ENCODE measurements at regions not wholly inside any gene's neighbourhood (a gene's known extent, or its start where the extent isn't known, plus 50 kb on each side); places are given as distances from the start of the nearest gene placed in this dataset.

DNA sequence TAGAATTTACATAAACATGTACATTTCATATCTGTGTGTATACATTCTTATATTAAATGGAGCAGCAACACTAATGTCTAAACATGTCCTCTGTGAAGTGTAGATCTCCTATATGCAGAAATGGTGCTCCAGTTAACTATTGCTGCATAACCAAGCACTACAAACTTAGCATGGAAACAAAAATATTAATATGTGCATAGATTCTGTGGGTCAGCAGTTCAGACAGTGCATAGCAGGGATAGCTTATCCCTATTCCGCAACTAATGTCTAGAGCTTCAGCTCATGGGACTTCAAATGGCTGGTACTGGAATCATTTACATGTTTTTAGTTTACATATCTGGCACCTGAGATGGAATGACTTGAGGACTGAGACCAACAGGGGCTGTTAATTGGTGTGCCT, 652.1 kb downstream of the TLE4 start:
- DNase-seq = no peak
- WGBS, 3 donors = 99 to 100% (median 100%) methylated on average over 1 of the region's 1 CpG
- Histone ChIP-seq H3K27ac (no peak overlapping the region), H3K9me3 (no peaks in the 10 kb centered on the region), H3K27me3 (no peaks in the 10 kb centered on the region), H3K36me3 (no peaks in the 10 kb centered on the region), H3K4me1 (ENCODE audit: insufficient read depth) (no peaks in the 10 kb centered on the region), H3K4me3 (no peak overlapping the region)
- TF ChIP-seq, protein P1, sequence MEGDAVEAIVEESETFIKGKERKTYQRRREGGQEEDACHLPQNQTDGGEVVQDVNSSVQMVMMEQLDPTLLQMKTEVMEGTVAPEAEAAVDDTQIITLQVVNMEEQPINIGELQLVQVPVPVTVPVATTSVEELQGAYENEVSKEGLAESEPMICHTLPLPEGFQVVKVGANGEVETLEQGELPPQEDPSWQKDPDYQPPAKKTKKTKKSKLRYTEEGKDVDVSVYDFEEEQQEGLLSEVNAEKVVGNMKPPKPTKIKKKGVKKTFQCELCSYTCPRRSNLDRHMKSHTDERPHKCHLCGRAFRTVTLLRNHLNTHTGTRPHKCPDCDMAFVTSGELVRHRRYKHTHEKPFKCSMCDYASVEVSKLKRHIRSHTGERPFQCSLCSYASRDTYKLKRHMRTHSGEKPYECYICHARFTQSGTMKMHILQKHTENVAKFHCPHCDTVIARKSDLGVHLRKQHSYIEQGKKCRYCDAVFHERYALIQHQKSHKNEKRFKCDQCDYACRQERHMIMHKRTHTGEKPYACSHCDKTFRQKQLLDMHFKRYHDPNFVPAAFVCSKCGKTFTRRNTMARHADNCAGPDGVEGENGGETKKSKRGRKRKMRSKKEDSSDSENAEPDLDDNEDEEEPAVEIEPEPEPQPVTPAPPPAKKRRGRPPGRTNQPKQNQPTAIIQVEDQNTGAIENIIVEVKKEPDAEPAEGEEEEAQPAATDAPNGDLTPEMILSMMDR (IDR thresholded peaks at IDR 0.05) = no peak
- TF ChIP-seq EP300 (IDR thresholded peaks at IDR 0.05) = no peak
- TF ChIP-seq POLR2A (IDR thresholded peaks at IDR 0.05) = no peak
- intact Hi-C loops (cut with DNase I) = no loop called here

DNA sequence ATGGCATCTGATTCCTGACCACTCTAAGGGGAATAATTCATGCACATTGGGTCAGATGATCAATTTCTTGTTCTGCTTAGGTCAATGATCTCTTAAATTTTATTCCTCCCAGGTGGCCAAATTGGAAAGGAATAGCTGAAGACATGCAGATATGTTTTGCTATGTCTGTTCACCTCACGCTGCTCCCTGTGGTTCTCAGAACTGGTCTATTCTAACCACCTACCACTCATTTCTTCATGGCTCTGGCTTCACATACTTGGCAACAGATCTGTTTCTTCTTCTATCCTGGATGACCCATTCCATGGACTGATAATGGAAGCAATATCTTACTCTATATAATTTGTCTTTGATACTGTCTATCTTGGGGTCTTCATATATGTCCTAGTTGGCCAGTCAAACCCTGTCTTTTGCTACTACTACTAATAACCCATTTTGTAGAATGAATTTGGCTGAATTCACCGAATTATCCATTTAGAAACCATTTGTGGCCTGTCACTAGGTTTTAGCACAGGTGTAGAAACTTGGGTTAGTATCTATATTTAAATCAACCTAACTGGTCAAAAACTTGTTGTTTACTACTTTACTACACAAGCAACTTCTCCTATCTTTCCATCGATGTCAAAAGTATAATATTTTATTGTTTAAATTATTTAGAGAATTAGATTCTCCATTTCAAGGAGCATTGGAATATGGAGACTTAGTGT, 650.9 kb downstream of the TLE4 start:
- Histone ChIP-seq H3K27me3 (no peaks in the 10 kb centered on the region), H3K27ac (no peak overlapping the region), H3K36me3 (no peaks in the 10 kb centered on the region), H3K4me3 (no peak overlapping the region), H3K4me1 (ENCODE audit: insufficient read depth) (no peaks in the 10 kb centered on the region), H3K9me3 (no peaks in the 10 kb centered on the region)
- no peak for TF ChIP-seq EP300 (IDR thresholded peaks at IDR 0.05)
- TF ChIP-seq, protein P1 (IDR thresholded peaks at IDR 0.05) = no peak
- intact Hi-C loops (cut with DNase I) = no loop called here
- WGBS, 3 donors = 90 to 94% (median 92%) methylated on average over 3 of the region's 3 CpGs
- no peak for DNase-seq

DNA sequence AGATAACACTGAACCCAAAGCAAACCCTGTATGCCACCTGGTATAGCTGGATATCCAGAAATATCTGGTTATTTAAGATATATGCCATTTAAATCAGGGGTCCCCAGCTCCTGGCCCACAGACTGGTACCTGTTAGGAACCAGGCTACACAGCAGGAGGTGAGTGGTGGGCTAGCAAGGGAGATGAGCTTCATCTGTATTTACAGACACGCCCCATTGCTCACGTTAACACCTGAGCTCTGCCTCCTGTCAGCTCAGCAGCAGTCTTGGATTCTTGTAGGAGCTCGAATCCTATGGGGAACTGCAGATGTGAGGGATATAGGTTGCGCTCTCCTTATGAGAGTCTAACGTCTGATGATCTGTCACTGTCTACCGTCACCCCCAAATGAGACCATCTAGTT, 646.6 kb downstream of the TLE4 start:
- Histone ChIP-seq H3K4me1 (ENCODE audit: insufficient read depth) (peaks cover 1% of the 10 kb centered on the region), H3K4me3 (no peak overlapping the region), H3K27ac (no peak overlapping the region), H3K36me3 (no peaks in the 10 kb centered on the region), H3K27me3 (no peaks in the 10 kb centered on the region), H3K9me3 (no peaks in the 10 kb centered on the region)
- DNase-seq = no peak
- WGBS, 3 donors = 84 to 88% (median 86%) methylated on average over 6 of the region's 6 CpGs
- no peak for TF ChIP-seq EP300 (IDR thresholded peaks at IDR 0.05)
- TF ChIP-seq POLR2A (IDR thresholded peaks at IDR 0.05) = no peak
- TF ChIP-seq, protein P1 (IDR thresholded peaks at IDR 0.05) = no peak
- intact Hi-C loops (cut with DNase I) = no loop called here

DNA sequence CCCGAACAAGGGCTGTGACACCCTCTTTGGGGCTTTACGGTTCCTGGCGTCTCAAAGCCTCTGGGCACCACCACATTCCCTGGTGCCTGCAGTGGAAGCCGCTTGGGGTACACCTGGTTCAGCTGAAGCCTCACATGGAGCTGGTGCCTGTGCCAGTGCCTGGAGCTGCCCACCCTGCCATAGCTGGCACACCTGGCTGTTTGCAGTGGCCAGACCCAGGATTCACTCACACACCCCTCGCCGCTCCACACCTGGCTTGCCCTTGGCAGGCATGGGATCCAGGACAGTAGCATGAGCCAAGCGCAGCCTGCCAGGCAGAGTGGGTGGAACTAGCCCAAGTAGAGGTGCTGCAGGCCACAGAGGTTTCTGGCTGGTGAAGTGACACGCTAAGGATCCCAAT, 641.8 kb downstream of the TLE4 start:
- TF ChIP-seq EP300 (IDR thresholded peaks at IDR 0.05) = no peak
- Histone ChIP-seq H3K27me3 (no peaks in the 10 kb centered on the region), H3K27ac (no peak overlapping the region), H3K36me3 (no peaks in the 10 kb centered on the region), H3K9me3 (no peaks in the 10 kb centered on the region), H3K4me3 (no peak overlapping the region), H3K4me1 (ENCODE audit: insufficient read depth) (peaks cover 1% of the 10 kb centered on the region)
- intact Hi-C loops (cut with DNase I) = no loop called here
- DNase-seq = peak in 1 of 5 donors; percentile 5
- 97 to 98% (median 97%) methylated on average over 8 of the region's 8 CpGs for WGBS, 3 donors

DNA sequence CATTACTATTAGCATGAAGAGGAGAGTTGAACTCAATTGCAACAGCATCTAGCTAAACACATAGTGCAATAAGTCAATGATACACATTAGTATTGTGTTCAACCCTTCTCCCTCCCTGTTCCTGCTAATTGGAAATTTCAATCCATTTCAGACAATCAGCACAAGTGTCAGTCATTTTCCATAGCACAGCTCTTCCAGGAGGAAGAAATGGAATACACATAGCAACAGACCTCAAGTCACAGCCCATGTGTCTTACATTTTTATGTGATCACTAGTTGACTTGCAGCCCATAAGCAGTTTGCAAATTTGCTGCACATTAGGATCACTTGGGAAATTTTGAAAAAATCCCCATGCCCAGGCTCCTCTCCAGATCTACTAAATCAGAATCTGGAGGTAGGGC, 636.9 kb downstream of the TLE4 start:
- TF ChIP-seq, protein P1 (IDR thresholded peaks at IDR 0.05) = no peak
- TF ChIP-seq EP300 (IDR thresholded peaks at IDR 0.05) (no peak), POLR2A (IDR thresholded peaks at IDR 0.05) (no peak)
- Histone ChIP-seq H3K27me3 (no peaks in the 10 kb centered on the region), H3K4me1 (ENCODE audit: insufficient read depth) (no peaks in the 10 kb centered on the region), H3K9me3 (no peaks in the 10 kb centered on the region), H3K4me3 (no peak overlapping the region), H3K36me3 (no peaks in the 10 kb centered on the region), H3K27ac (no peak overlapping the region)
- intact Hi-C loops (cut with DNase I) = no loop called here
- no peak for DNase-seq
